Fibroblast of skin of abdomen (primary cell): ENCODE measurements at regions not wholly inside any gene's neighbourhood (a gene's known extent, or its start where the extent isn't known, plus 50 kb on each side); places are given as distances from the start of the nearest gene placed in this dataset.

Source experiments
- DNase-seq: peaks from one replicate; pipeline ENCODE4 v3.0.0-alpha.2; 2013

DNA sequence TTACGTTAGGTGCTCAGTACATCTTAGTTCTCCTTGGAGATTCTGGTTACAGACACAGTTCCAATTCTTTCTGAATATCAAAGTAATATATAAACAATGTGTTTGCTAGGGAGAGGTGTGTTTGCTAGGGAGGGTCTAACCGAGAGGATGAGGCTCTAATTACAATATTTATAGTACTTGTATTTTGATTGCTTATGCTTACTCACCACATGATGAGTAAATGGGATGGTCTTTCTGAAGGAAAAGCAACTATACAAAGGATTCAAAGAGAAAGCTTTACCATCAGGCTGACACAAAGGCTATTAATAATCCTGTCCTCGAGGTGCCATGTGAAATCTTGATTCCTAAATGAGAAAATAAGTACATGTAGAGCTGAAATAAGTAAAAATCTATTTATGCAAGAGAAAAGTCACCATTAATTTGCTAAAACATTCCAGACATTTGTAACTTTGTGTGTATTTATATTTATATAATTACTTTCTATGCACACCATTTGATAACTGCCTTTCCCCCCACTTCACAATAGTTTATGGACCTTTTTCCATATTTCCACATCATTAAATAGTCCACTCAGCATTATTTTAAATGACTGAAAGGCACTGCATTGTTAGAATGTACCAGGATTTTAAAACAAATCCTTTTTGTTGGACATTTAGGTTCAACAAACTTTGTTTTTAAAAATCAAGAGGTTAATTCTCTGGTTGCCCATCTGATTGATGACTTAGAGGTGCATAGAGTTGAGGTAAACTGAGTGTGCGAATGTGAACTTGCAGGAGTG lies 94.5 kb upstream of the FN1 start:
- DNase-seq: peak; percentile 58

DNA sequence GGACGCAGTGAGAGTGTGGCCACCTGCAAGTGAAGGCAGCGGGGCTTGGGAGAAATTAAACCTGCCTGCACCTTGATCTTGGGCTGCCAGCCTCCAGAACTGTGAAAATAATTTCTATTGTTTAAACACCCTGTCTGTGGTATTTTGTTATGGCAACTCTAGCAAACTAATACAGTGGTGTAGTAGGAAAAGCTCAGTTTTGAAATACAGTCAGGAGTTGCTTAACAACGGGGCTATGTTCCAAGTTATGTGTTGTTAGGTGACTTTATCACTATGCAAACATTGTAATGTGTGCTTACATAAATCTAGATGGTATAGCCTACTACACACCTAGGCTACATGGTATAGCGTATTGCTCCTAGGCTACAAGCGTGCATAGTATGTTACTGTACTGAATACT lies 93.4 kb upstream of the FN1 start:
- peak; percentile 55 for DNase-seq

DNA sequence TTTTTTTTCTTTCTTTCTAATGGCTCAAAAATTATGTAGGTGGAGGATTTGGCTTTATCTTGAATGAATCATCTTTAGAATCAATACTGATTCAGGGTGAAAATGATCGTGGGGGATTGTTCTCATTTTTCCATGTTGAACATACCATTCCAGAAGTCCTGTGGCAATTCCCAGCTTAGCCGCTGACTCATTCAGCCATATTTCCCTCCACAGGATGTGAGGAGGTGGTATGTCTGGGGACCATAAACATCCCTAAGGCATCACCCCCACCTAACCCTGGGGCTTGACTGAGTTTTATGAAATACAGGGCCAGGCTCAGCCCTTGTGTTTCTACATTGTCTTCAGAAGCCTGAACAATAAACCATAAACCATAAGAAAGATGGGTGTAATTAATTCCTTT lies 92.7 kb upstream of the FN1 start:
- peak; percentile 100 for DNase-seq

DNA sequence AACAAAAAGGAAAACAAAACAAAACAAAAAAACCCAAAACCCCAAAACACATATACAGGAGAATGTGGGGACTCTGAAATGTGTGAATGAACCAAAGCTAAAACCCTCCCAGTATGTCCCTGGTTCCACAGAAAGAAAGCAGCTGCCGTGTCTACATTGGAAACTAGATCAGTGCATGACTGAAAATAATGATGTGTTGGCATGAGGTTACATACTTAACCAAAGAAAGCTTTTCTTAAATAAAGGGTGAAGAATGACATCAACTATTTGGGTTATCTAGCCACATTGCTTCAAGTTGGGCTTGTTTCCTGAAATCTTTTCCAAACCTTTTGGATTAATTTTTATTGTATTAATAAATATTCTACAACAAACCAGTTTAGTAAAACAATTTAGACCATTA lies 91.9 kb upstream of the FN1 start:
- DNase-seq: peak; percentile 84

DNA sequence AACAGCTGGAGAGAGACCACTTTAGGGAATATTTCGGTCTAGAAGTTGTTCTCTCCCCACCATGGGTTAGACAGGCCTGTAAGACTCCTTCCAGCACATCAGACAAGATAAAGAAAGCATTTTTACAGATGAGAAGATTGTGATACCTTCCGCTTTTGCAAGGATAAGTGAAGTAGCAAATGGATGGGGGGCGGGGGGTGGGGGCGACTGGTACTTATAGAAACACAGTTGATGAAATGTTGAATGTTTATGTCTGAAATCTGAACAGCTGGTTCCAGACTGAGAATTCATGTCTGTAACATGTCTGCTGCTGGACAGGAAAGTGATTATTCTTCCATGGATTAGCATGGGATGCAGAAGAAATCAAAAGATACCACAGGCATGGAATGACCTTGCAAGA lies 90.5 kb upstream of the FN1 start:
- peak; percentile 44 for DNase-seq

DNA sequence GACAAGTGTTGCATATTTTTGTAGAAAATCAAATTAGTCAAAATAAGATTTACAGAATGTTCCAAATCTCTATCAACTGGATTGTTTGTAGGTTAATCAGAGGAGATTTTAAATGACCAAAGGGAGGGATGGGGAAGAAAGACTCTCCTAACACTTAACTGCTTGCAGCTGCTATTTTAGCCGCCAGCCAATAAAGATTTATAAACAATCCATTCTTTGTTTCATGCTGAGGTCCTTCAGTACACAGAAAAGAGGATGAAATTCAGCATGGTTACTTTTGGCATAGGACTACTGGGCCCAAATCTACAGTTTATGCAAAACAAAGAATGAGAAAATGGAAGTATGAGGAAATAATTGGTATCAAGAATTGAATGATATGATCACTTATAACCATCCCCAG lies 86.4 kb upstream of the FN1 start:
- DNase-seq: no peak

DNA sequence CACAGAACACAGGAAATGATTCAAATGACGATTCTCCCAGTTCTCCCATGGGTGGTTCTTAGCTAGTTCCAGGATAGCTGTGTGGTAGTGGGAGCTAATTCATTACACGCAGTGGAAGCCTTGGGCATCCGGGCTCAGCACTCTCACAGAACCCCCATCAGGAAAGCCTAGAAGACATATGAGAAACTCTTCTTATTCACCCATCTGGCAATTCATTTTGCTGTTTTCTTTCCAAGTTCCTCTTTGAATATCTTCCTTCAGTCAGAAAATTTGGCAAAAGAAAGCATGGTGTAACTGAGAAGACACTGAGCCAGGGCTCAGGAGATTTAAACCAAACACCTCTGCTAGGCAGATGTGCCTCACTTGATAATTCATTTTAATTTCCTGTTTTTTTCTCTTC lies 85.2 kb upstream of the FN1 start:
- DNase-seq: peak; percentile 67

DNA sequence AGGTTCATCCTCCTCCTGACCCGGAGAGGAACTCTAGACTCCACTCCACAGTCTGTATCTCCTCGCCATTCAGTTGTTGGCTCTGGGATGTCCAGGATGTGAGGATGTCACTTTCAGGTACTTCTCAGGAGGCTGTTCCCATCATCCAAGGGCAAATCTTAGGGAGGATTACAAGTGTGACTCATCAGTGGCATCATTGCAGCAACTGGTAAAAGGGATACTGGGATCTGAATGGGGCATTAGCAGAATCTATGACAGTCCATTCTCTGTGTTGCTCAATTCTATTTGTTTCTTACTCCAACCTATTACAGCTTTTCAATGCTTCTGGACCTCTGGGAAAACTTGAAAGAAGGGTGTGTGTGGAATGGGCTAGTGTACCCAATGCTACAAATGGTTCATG lies 81.5 kb upstream of the FN1 start:
- DNase-seq: no peak

DNA sequence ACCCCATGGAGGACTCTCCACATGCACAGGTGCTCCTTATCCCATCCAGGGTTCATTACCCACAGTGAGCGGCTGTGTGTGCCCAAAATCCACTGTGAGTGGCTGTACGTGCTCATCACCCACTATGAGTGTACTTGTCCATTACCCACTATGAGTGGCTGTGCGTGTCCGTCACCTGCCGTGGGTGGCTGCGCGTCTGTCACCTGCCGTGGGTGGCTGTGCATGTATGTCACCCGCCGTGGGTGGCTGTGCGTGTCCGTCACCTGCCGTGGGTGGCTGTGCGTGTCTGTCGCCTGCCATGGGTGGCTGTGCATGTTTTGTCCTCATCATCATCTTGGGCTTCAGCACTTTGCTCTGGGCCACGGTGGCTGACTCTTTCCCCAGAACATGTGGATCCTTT lies 78.6 kb upstream of the FN1 start:
- no peak for DNase-seq

DNA sequence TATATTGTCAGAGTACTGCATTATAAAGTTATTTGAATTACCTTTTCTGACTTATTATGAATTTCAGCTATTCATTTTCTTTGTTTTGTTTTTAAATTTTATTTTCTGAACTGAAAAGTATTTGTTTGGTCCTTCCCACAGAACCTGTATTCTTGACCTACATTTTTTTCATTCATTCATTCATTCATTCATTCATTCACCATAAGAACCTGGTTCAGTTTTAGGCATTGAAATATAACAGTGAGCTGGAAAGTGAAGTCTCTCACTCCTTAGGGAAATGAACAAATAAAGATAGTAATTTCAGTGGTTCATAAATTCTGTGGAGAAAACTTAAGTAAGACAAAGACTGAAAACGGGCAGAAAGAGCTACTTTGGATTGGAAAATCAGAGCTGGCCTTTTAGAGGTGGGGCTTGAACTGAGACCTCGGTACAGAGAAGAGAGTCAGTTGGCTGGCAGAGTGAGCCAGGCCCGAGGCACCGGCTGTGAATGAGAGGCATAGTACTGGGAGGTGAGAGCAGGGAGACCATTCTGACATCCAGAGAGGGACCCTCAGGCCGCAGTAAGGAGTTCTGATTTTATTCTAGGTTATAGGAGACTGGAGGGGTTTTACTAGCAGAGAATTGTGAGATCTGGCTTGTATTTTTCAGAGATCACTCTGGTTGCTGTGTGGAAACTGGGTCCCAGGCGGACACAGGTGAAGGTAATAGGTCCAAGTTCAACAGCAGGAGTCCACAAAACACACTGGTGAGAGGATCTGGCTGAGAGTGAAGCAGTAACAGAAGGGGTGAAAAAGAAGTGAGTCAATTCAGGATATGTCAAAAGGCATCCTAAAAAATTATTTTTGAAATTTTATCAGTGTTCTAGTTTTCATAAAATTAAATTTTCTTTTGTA lies 75.8 kb upstream of the FN1 start:
- no peak for DNase-seq

DNA sequence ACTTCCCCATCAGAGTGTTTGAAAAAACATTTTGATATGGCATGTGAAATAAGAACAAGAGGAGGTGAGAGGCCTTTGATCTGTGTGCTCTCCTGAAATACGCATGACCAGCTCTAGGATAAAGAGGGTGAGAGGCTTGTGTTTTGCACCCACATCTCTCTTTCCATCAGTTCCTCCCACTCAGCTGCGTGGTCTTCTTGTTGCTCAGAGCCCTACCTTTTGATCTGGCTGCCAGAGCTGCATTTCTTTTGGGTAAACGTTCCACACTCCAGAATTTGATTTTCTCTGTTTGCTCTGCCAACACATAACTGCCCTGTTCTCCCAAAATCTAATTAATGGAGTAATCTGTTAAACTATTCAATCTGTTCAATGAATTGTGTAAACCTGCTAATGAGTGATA lies 72.0 kb upstream of the FN1 start:
- no peak for DNase-seq

DNA sequence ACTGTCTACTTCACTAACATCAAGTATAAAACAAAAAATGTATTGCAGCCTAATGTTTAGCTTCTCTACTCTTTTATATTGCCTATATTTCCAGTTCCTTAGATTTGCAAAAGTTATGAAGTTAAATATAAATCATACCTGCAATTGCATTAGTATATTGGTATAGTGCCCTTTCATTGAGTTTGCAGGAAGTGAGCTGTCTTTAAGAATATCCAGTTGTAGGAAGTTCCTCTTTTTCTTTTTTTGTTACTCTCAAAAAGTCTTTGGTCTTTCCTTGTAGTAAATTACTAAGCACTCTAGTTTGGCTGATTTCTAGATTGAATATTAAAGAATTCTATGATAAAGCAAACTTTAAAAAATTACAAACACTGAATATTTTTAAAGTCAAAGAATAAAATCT lies 71.3 kb upstream of the FN1 start:
- DNase-seq: no peak

DNA sequence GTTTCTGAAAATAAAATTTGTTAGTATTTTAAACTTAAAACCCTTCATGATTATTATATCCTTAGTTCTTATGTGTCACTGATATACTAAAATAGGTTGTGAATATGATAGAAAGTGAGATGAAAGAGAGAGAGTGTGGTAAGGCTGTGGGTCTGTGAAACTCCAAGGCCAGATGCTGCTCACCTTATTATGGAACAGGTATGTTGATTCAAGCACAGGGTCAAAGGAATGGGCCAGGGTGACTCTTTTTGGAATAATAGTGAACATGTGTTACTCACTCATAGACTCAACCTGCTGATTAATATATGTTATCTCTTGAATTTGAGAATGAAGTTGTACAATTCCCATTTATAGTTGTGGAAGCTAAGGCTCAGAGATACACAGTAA lies 70.7 kb upstream of the FN1 start:
- DNase-seq: no peak

DNA sequence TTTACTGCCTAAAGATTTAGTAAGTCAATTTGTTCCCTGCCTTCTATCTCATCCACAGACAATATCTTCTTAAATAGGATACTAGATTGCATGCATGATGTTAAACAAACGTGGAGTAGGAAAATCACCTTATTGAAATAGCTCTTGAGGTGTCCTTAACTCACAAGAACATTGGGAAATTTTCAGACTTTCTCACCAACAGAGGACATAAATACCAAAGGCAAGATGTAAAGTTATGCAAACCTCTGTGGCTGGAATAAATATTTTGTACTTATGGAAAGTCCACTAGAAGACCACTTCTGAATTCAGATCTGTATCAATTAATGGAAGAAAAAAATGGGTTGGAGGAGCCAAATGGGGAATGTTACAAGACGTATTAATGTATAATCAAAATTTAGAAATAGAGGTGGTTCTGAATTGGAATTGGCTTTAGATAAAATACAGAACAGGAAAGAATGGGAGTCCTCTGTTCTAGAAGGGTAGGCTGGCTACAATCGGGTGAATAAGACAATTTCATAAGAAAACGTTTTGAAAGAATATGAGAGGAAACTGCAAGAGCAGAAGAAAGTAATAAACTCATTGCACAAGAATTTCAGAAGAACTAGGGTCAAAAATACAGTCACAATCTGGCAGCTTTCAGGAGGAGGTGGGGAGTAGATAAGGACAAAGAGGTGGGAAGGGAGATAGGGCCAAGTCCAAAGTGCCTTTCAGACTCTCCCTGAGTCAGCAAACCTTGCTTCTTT lies 69.3 kb upstream of the FN1 start:
- peak; percentile 75 for DNase-seq

DNA sequence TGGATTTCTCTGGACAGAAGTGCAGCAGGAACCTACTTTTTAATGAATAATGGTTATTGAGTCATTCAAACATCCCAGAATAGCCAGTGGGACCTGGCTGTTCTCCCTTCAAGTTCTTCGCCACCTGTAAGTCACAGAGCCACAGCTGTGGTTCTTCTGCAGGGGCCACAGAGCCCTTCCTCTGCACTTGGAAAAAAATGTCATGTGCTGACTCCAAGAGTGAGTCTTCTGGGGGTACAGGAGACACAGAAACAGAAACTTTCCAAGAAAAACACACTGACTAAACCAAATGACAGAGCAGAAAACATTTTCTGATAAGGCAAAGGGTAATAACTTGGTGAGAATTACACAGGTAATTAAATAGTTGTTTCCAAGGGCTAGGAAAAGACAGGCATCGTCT lies 68.7 kb upstream of the FN1 start:
- DNase-seq: no peak

DNA sequence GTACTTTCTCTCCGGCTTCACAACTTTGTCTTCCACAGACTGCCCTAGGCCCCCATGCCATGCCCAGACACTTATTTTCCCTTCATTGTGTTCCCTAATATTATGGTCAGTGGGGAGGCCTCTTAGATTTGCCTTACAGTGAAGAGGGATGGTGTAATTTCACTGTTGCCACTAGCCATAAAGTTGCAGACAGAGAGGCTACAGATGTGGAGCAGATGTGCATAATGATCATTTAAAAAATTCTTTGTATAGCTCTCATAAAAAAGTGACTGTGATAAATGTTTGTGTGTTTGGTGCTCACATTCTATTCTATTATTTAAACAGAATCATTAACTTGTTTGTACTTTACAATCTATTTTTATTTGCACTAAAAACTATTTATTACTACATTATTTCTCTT lies 67.5 kb upstream of the FN1 start:
- DNase-seq: peak; percentile 35

DNA sequence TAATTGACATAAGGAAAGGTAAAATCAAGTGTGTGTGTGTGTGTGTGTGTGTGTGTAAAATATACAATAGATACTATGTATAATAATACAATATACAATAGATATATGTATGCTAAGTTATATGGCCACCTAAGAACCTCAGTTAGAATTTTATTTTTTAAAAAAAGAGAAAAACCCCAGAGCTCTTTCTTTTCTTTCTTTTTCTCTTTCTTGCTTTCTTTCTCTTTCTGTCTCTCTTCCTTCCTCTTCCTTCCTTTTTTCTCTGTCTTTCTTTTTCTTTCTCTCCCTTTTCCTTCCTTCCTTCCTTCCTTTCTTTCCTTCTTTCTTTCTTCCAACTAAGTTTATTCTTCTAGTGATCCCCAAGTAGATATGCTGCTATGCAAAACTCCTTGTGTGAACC lies 64.6 kb upstream of the FN1 start:
- no peak for DNase-seq

DNA sequence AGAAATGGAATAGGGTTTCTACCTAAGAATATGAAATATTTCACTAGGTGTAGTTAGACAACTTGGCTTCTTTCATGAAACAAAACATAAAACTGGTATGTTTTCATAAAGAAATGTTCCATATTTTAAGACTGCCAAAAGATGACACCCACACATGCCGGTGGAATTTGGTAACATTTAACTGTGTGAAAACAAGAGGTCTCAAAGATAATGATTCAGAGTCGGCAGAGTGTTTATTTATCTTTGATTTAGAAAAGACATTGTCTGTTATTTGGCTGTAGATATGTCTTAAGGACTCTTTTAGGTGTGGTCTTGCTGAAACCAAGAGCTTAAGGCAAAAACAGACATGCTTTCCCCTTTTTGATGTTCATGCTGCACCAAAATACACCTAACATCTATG lies 63.5 kb upstream of the FN1 start:
- no peak for DNase-seq

DNA sequence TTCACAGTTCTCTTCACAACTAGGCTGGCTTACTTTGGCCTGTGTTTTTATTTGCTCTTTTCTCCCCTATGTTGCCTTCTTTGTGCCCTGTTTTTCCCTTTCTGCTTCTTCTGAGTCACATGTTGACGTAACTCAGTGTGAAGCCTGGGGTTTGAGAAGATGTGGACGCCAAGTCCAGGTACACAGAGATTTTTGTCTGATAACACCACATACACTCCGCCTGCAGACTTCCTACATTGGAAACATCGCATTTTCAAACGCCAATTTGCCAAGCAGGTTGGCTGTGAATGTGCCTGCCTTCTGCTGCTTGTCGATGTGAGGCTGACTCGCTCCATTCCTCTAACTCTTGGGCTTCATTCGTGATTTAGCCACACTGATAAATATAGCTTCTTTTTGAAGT lies 62.6 kb upstream of the FN1 start:
- DNase-seq: no peak

DNA sequence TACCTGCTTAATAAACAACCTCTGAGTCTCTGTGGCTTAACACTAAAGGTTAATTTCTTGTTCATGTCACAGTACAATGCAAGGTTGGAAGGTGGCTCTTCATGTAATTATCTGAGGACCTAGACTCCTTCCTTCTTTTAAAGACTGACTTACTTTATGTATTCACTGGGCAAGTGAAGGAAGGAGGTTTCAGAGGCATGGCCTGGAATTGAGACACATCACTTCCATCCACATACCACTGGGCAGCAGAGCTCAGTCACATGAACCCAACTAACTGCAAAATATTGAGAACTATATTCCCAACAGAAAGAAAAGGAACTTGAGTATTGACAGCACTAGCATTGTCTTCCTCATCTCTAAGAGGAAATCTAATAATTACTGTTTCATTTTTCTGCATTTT lies 57.5 kb upstream of the FN1 start:
- no peak for DNase-seq

DNA sequence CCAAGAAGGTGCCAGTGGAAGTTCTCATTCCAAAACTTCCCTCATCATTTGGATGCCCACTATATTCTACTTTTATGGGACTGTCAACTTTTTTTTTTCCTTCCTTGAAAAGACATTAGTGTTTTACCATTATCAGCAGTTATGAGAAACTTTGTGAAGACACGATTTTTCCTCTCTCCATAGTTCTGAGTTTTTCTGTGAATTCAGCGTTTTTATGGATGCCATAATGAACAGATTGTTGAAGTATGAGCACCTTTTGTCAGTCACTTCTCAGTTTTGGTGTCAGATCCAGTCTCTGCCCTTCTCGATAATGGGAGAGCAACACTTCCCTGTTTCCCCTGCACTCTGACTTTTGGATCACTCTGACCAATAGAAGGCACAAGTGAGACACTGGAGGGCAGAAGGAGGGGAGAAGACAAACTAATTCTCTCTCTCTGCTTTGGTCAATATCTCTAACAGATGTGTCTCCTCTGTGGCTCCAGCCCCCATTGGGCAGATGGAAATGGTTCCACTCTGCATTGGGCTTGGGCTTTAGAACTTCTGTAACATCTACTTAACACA lies 53.5 kb upstream of the FN1 start:
- no peak for DNase-seq

DNA sequence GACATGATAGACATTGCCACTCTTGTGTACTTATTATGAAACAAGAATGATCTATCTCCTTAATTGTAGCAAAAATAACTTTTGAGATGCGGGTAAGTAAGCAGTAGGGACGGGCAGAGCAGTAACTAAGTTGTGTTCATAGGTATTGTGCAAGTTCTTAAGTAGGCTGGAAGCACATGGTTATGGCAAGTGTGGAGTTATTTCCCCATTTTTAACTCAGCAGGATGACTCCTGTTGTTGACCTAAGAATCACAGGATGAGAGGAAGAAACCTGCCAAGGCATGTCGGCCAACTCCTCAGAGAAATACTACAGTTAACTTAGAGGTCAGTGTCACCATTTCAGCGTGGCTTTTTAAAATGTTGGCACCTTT lies 51.1 kb upstream of the FN1 start:
- DNase-seq: no peak

DNA sequence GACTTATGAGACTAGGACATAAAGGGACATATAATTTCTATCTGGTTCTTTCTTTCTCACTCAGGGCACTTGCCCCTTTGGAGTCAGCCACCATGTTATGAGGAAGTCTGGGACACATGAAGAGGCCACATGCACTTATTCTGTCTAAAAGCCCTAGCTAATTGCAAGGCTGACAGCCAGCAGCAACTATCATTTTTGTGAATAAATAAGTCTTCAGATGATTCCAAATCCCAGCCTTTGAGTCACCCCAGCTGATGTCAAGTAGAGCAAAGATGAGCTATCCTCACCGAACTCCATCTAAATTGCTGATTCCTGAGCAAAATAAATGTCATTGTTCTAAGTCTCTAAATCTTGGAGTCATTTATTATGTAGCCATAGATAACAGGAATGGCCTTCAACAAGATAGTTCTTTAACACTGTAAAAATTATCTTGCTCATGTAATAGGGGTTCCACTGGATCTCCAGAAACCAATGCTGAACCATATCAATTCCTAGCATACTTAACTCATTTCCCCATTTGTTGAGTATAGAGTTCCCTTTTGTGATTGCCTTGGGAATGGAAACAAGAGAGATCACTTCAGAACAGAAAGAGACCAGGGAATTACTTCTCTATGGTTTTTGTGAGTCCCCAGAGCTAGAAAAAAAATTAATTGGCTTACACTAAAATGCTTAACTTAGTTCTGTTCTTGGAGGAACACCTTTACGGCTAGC lies 50.6 kb upstream of the FN1 start:
- no peak for DNase-seq
